ENCODE measurements at regions not wholly inside any gene's neighbourhood (a gene's known extent, or its start where the extent isn't known, plus 50 kb on each side); places are given as distances from the start of the nearest gene placed in this dataset.
"Not testable (repeated sequence)": the region's sequence is repeated elsewhere in the genome, so short reads cannot be mapped to it uniquely, and the experiment has no call there.

GRCh38 chr6:91057689-91058088, 470.8 kb upstream of the MAP3K7 start:
- Histone ChIP-seq H3K27me3 (ENCODE audit: control insufficient read depth in 3 of 3, insufficient read depth in 3 of 3, low read length in 3 of 3) (no peaks in the 10 kb centered on the region), H3K27ac (ENCODE audit: low read depth in 1 of 3, low read length in 2 of 3) (no peak overlapping the region), H3K36me3 (ENCODE audit: control insufficient read depth in 3 of 3, insufficient read depth in 2 of 3, low read depth in 1 of 3, low read length in 3 of 3) (no peaks in the 10 kb centered on the region), H3K9me3 (ENCODE audit: control insufficient read depth in 2 of 2, insufficient read depth in 1 of 2, low read depth in 1 of 2, low read length in 1 of 2) (peaks cover 0 to 9% of the 10 kb centered on the region in 2 donors), H3K4me3 (ENCODE audit: low read depth in 1 of 3, low read length in 3 of 3) (no peak overlapping the region), H3K4me1 (ENCODE audit: control insufficient read depth in 3 of 3, insufficient read depth in 2 of 3, low read depth in 1 of 3, low read length in 2 of 3) (no peaks in the 10 kb centered on the region)
- DNase-seq (no peak), FAIRE-seq (no peak)
- WGBS, 3 donors = 81 to 83% (median 81%) methylated on average over 1 of the region's 1 CpG

- Histone ChIP-seq H3K36me3 (ENCODE audit: control insufficient read depth in 3 of 3, insufficient read depth in 2 of 3, low read depth in 1 of 3, low read length in 3 of 3) (no peaks in the 10 kb centered on the region), H3K27ac (ENCODE audit: low read depth in 1 of 3, low read length in 2 of 3) (no peak overlapping the region), H3K4me3 (ENCODE audit: low read depth in 1 of 3, low read length in 3 of 3) (no peak overlapping the region), H3K27me3 (ENCODE audit: control insufficient read depth in 3 of 3, insufficient read depth in 3 of 3, low read length in 3 of 3) (no peaks in the 10 kb centered on the region), H3K9me3 (ENCODE audit: control insufficient read depth in 2 of 2, insufficient read depth in 1 of 2, low read depth in 1 of 2, low read length in 1 of 2) (peaks cover 0 to 9% of the 10 kb centered on the region in 2 donors), H3K4me1 (ENCODE audit: control insufficient read depth in 3 of 3, insufficient read depth in 2 of 3, low read depth in 1 of 3, low read length in 2 of 3) (no peaks in the 10 kb centered on the region)
- FAIRE-seq = no peak
- no peak for DNase-seq
- 34 to 52% (median 35%) methylated on average over 1 of the region's 1 CpG for whole genome bisulfite sequencing, 3 donors
Observed at GRCh38 chr6:91055959-91056358, 469.1 kb upstream of the MAP3K7 start.

- H3K9me3 ChIP-seq (ENCODE audit: control insufficient read depth in 2 of 2, insufficient read depth in 1 of 2, low read depth in 1 of 2, low read length in 1 of 2); H3K27ac ChIP-seq (ENCODE audit: low read depth in 1 of 3, low read length in 2 of 3); H3K27me3 ChIP-seq (ENCODE audit: control insufficient read depth in 3 of 3, insufficient read depth in 3 of 3, low read length in 3 of 3); H3K4me3 ChIP-seq (ENCODE audit: low read depth in 1 of 3, low read length in 3 of 3); H3K36me3 ChIP-seq (ENCODE audit: control insufficient read depth in 3 of 3, insufficient read depth in 2 of 3, low read depth in 1 of 3, low read length in 3 of 3); DNase-seq; H3K4me1 ChIP-seq (ENCODE audit: control insufficient read depth in 3 of 3, insufficient read depth in 2 of 3, low read depth in 1 of 3, low read length in 2 of 3); FAIRE-seq: not testable (repeated sequence)
- WGBS, 3 donors = 89 to 95% (median 94%) methylated on average over 24 to 33 of the region's 33 CpGs
Observed at GRCh38 chr6:91052473-91053450, 465.9 kb upstream of the MAP3K7 start.

DNA sequence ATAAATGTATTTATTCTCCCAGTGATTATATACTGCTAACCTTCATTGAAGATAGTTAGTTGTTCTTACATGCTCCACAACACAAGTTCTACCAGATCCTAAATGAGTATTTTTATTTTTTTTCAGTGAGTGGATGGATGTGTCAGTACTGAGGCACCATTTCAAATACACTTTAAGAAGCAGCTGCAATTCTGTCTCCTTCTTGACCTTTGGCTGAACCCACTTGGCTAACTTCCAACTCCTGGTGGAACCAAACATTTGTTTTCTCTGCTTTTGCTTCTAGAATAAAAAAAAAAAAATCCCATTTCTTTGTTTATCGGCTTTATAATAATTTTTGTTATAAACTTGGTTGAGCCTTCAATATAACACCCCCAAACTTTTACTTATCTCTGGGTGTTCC, 458.3 kb upstream of the MAP3K7 start:
- Histone ChIP-seq H3K36me3 (ENCODE audit: control insufficient read depth in 3 of 3, insufficient read depth in 2 of 3, low read depth in 1 of 3, low read length in 3 of 3) (no peaks in the 10 kb centered on the region), H3K27ac (ENCODE audit: low read depth in 1 of 3, low read length in 2 of 3) (no peak overlapping the region), H3K4me1 (ENCODE audit: control insufficient read depth in 3 of 3, insufficient read depth in 2 of 3, low read depth in 1 of 3, low read length in 2 of 3) (no peaks in the 10 kb centered on the region), H3K27me3 (ENCODE audit: control insufficient read depth in 3 of 3, insufficient read depth in 3 of 3, low read length in 3 of 3) (no peaks in the 10 kb centered on the region), H3K4me3 (ENCODE audit: low read depth in 1 of 3, low read length in 3 of 3) (no peak overlapping the region), H3K9me3 (ENCODE audit: control insufficient read depth in 2 of 2, insufficient read depth in 1 of 2, low read depth in 1 of 2, low read length in 1 of 2) (no peaks in the 10 kb centered on the region)
- DNase-seq (peak in 1 of 2 donors; percentile 26), FAIRE-seq (no peak)
- WGBS, 3 donors = 64 to 86% (median 74%) methylated on average over 1 of the region's 1 CpG

DNA sequence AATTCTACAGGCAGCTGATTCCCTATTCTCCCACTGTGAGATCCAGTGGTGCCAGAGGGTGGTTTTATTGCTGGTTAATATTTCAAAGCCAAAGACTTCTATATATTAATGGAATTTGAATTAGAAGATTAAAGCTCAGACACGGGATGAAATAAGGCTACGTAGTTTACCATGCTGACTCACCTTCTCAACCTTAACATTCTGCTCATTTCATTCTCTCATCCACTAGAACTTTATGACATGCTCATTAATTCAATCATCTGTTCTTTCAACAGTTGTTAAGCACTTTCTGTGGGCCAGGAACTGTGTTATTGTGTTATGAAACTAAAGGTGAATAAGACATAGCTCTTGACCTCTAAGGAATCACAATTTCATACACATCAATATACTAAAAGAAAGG, 456.9 kb upstream of the MAP3K7 start:
- Histone ChIP-seq H3K27ac (ENCODE audit: low read depth in 1 of 3, low read length in 2 of 3) (no peak overlapping the region), H3K36me3 (ENCODE audit: control insufficient read depth in 3 of 3, insufficient read depth in 2 of 3, low read depth in 1 of 3, low read length in 3 of 3) (no peaks in the 10 kb centered on the region), H3K4me1 (ENCODE audit: control insufficient read depth in 3 of 3, insufficient read depth in 2 of 3, low read depth in 1 of 3, low read length in 2 of 3) (no peaks in the 10 kb centered on the region), H3K27me3 (ENCODE audit: control insufficient read depth in 3 of 3, insufficient read depth in 3 of 3, low read length in 3 of 3) (no peaks in the 10 kb centered on the region), H3K4me3 (ENCODE audit: low read depth in 1 of 3, low read length in 3 of 3) (no peak overlapping the region), H3K9me3 (ENCODE audit: control insufficient read depth in 2 of 2, insufficient read depth in 1 of 2, low read depth in 1 of 2, low read length in 1 of 2) (no peaks in the 10 kb centered on the region)
- no peak for FAIRE-seq
- peak in 1 of 2 donors; percentile 2 for DNase-seq
- WGBS, 3 donors = 17 to 76% (median 45%) methylated on average over 2 of the region's 2 CpGs

DNA sequence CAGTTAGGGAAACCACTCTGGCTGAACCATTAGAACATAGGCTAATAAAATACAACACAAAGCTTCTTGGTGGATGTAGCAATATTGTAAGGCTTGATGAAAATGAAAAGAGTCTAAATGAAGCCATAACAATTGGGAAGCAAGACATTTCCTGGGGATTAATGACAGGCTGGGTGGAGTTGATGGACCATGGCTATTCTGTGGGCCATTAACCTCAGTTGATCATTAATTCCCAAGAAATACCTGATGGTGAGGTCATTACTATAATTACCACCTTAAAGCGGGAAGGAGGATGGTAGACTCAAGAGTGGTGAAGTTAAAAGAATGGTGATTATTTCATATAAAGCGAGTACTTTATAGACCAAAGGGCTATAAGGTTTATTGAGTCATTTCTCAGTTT, 455.8 kb upstream of the MAP3K7 start:
- FAIRE-seq (no peak), DNase-seq (no peak)
- Histone ChIP-seq H3K27ac (ENCODE audit: low read depth in 1 of 3, low read length in 2 of 3) (no peak overlapping the region), H3K27me3 (ENCODE audit: control insufficient read depth in 3 of 3, insufficient read depth in 3 of 3, low read length in 3 of 3) (no peaks in the 10 kb centered on the region), H3K36me3 (ENCODE audit: control insufficient read depth in 3 of 3, insufficient read depth in 2 of 3, low read depth in 1 of 3, low read length in 3 of 3) (no peaks in the 10 kb centered on the region), H3K4me3 (ENCODE audit: low read depth in 1 of 3, low read length in 3 of 3) (no peak overlapping the region), H3K4me1 (ENCODE audit: control insufficient read depth in 3 of 3, insufficient read depth in 2 of 3, low read depth in 1 of 3, low read length in 2 of 3) (no peaks in the 10 kb centered on the region), H3K9me3 (ENCODE audit: control insufficient read depth in 2 of 2, insufficient read depth in 1 of 2, low read depth in 1 of 2, low read length in 1 of 2) (no peaks in the 10 kb centered on the region)
- WGBS, 3 donors = 87 to 90% (median 87%) methylated on average over 2 of the region's 2 CpGs

DNA sequence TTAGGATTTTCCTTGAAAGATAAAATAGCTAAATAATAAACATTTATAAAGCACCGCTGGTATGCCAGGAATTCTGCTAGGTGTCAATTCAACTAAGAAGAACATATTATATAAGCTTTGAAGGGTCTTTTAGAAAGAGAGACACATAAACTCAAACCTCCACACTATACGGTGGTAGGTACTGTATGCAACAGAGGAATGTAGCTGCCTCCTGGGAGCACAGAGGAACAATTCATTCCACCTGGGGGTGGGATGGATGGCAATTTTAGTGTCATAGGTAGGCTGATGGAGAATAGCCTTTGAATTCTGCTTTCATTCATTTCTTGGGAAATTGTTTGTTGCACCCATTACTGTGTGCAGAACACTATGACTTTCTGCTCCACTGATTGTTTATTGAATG, 447.1 kb upstream of the MAP3K7 start:
- WGBS, 3 donors = 85% methylated on average over 2 of the region's 2 CpGs
- no peaks in the 10 kb centered on the region for H3K36me3 ChIP-seq (ENCODE audit: control insufficient read depth in 3 of 3, insufficient read depth in 2 of 3, low read depth in 1 of 3, low read length in 3 of 3)

GRCh38 chr6:91031581-91031980, 444.7 kb upstream of the MAP3K7 start:
- 70 to 76% (median 72%) methylated on average over 4 of the region's 4 CpGs for WGBS, 3 donors
- Histone ChIP-seq H3K27ac (ENCODE audit: low read depth in 1 of 3, low read length in 2 of 3) (no peak overlapping the region), H3K9me3 (ENCODE audit: control insufficient read depth in 2 of 2, insufficient read depth in 1 of 2, low read depth in 1 of 2, low read length in 1 of 2) (no peaks in the 10 kb centered on the region), H3K36me3 (ENCODE audit: control insufficient read depth in 3 of 3, insufficient read depth in 2 of 3, low read depth in 1 of 3, low read length in 3 of 3) (no peaks in the 10 kb centered on the region), H3K4me3 (ENCODE audit: low read depth in 1 of 3, low read length in 3 of 3) (no peak overlapping the region), H3K4me1 (ENCODE audit: control insufficient read depth in 3 of 3, insufficient read depth in 2 of 3, low read depth in 1 of 3, low read length in 2 of 3) (no peaks in the 10 kb centered on the region), H3K27me3 (ENCODE audit: control insufficient read depth in 3 of 3, insufficient read depth in 3 of 3, low read length in 3 of 3) (peaks cover 0 to 2% (median 0%) of the 10 kb centered on the region in 3 donors)
- DNase-seq (no peak), FAIRE-seq (no peak)

More for the DNA sequence above, 447.1 kb upstream of the MAP3K7 start:
- FAIRE-seq (no peak), DNase-seq (no peak)
- Histone ChIP-seq H3K27ac (ENCODE audit: low read depth in 1 of 3, low read length in 2 of 3) (no peak overlapping the region), H3K27me3 (ENCODE audit: control insufficient read depth in 3 of 3, insufficient read depth in 3 of 3, low read length in 3 of 3) (peaks cover 0 to 2% (median 0%) of the 10 kb centered on the region in 3 donors), H3K4me3 (ENCODE audit: low read depth in 1 of 3, low read length in 3 of 3) (no peak overlapping the region), H3K4me1 (ENCODE audit: control insufficient read depth in 3 of 3, insufficient read depth in 2 of 3, low read depth in 1 of 3, low read length in 2 of 3) (no peaks in the 10 kb centered on the region), H3K9me3 (ENCODE audit: control insufficient read depth in 2 of 2, insufficient read depth in 1 of 2, low read depth in 1 of 2, low read length in 1 of 2) (no peaks in the 10 kb centered on the region)
